GM06990 (cell line): ENCODE measurements at regions not wholly inside any gene's neighbourhood (a gene's known extent, or its start where the extent isn't known, plus 50 kb on each side); places are given as distances from the start of the nearest gene placed in this dataset.

Experiments
- DNase-seq: peaks from one replicate; pipeline ENCODE4 v3.0.0-alpha.2; 2011; ENCODE audit not compliant: insufficient read length; ENCODE audit errors: extremely low read depth
- H3K27me3 ChIP-seq: replicated peaks from 2 replicates; pipeline ENCODE4 v1.6.0; 2011; ENCODE audit warnings: low read length; ENCODE audit not compliant: control insufficient read depth, insufficient read depth
- H3K36me3 ChIP-seq: 2 replicates; pipeline ENCODE4 v1.5.1; 2011; ENCODE audit warnings: low read length; ENCODE audit not compliant: control insufficient read depth, insufficient read depth
- H3K4me3 ChIP-seq: replicated peaks from 2 replicates; pipeline ENCODE4 v1.5.1; 2011; ENCODE audit warnings: low read depth, mild to moderate bottlenecking, control low read depth, low read length
- CTCF ChIP-seq: IDR thresholded peaks from 2 replicates; pipeline ENCODE4 v1.5.1; 2011; ENCODE audit warnings: low read length, control low read depth, mild to moderate bottlenecking, inconsistent platforms; ENCODE audit not compliant: insufficient read depth, poor library complexity, severe bottlenecking

- no peaks in the 10 kb centered on the region for H3K27me3 ChIP-seq
- no peaks in the 10 kb centered on the region for H3K36me3 ChIP-seq
- no peak for TF ChIP-seq CTCF
- no peak for DNase-seq
- no peak overlapping the region for H3K4me3 ChIP-seq
Measured at GRCh38 chr7:115299397-115300037, 377.6 kb downstream of the MDFIC start.

- TF ChIP-seq CTCF = no peak
- Histone ChIP-seq H3K4me3 (no peak overlapping the region), H3K27me3 (no peaks in the 10 kb centered on the region), H3K36me3 (no peaks in the 10 kb centered on the region)
- no peak for DNase-seq
Measured at GRCh38 chr7:115297656-115298055, 375.8 kb downstream of the MDFIC start.

GRCh38 chr7:115293628-115294240, 371.8 kb downstream of the MDFIC start:
- no peak for TF ChIP-seq CTCF
- no peak for DNase-seq
- no peak overlapping the region for H3K4me3 ChIP-seq
- H3K36me3 ChIP-seq = no peaks in the 10 kb centered on the region
- no peaks in the 10 kb centered on the region for H3K27me3 ChIP-seq

GRCh38 chr7:115292381-115292780, 370.5 kb downstream of the MDFIC start:
- H3K36me3 ChIP-seq = no peaks in the 10 kb centered on the region
- no peak for DNase-seq
- no peaks in the 10 kb centered on the region for H3K27me3 ChIP-seq
- no peak for TF ChIP-seq CTCF
- no peak overlapping the region for H3K4me3 ChIP-seq

- no peaks in the 10 kb centered on the region for H3K27me3 ChIP-seq
- H3K36me3 ChIP-seq = no peaks in the 10 kb centered on the region
- no peak for DNase-seq
- no peak overlapping the region for H3K4me3 ChIP-seq
- no peak for TF ChIP-seq CTCF
Measured at GRCh38 chr7:115289971-115290370, 368.1 kb downstream of the MDFIC start.
